CD8-positive, alpha-beta memory T cell (primary cell): ENCODE measurements at regions not wholly inside any gene's neighbourhood (a gene's known extent, or its start where the extent isn't known, plus 50 kb on each side); places are given as distances from the start of the nearest gene placed in this dataset.

Source experiments
- CTCF ChIA-PET: fragments of 350-600 bp; sonication (Branson Sonifier 250); formaldehyde crosslinking; loops from one replicate; lab custom pipeline; 2021; ENCODE audit warnings: antibody characterized with exemption; lab: Charles Lee
- POLR2A ChIA-PET: fragments of 350-600 bp; sonication (Branson Sonifier 250); formaldehyde crosslinking; loops from one replicate; lab custom pipeline; 2021; ENCODE audit warnings: antibody characterized with exemption; lab: Charles Lee
- DNase-seq, 5 donors: peaks; one replicate each; pipeline versions ENCODE4 v3.0.0 to v3.0.0-alpha.2; 2020 to 2022; ENCODE audit warnings: mixed read lengths in 1 of 5
- H3K27ac ChIP-seq: one replicate; pipeline ENCODE4 v1.7.0; 2013; ENCODE audit warnings: low read depth, mild to moderate bottlenecking, low read length, moderate library complexity
- H3K27me3 ChIP-seq: 2 replicates; pipeline ENCODE4 v1.7.0; 2013; ENCODE audit warnings: low read length, mild to moderate bottlenecking; ENCODE audit not compliant: insufficient read depth, poor library complexity, severe bottlenecking
- H3K36me3 ChIP-seq: 2 replicates; pipeline ENCODE4 v1.7.0; 2013; ENCODE audit warnings: mild to moderate bottlenecking, low read length, moderate library complexity; ENCODE audit not compliant: insufficient read depth
- H3K4me1 ChIP-seq: 2 replicates; pipeline ENCODE4 v1.7.0; 2013; ENCODE audit warnings: mild to moderate bottlenecking, low read length, moderate library complexity; ENCODE audit not compliant: insufficient read depth
- H3K4me3 ChIP-seq: 2 replicates; pipeline ENCODE4 v1.7.0; 2013; ENCODE audit warnings: mild to moderate bottlenecking, low read length
- H3K9me3 ChIP-seq: 2 replicates; pipeline ENCODE4 v1.7.0; 2013; ENCODE audit warnings: mild to moderate bottlenecking, low read length
- H3K27ac Mint-ChIP-seq, 8 donors: one replicate each; pipeline ENCODE4 v1.8.0; 2020 to 2021; ENCODE audit warnings: mixed read lengths in 8 of 8, mild to moderate bottlenecking in 6 of 8, inconsistent platforms in 3 of 8, moderate library complexity in 3 of 8
- H3K27me3 Mint-ChIP-seq, 2 donors: one replicate each; pipeline ENCODE4 v1.8.0; 2020 to 2021; ENCODE audit warnings: mixed read lengths in 2 of 2, mild to moderate bottlenecking in 1 of 2, moderate library complexity in 1 of 2
- H3K36me3 Mint-ChIP-seq, 3 donors: one replicate each; pipeline ENCODE4 v1.8.0; 2020 to 2021; ENCODE audit warnings: mixed read lengths in 3 of 3, inconsistent platforms in 1 of 3, mild to moderate bottlenecking in 1 of 3
- H3K4me1 Mint-ChIP-seq, 3 donors: one replicate each; pipeline ENCODE4 v1.8.0; 2020 to 2021; ENCODE audit warnings: mixed read lengths in 3 of 3, inconsistent platforms in 1 of 3, mild to moderate bottlenecking in 1 of 3
- H3K4me3 Mint-ChIP-seq, 7 donors: one replicate each; pipeline ENCODE4 v1.8.0; 2020 to 2021; ENCODE audit warnings: mixed read lengths in 7 of 7, mild to moderate bottlenecking in 6 of 7, moderate library complexity in 4 of 7, inconsistent platforms in 2 of 7
- H3K9me3 Mint-ChIP-seq, 5 donors: one replicate each; pipeline ENCODE4 v1.8.0; 2020 to 2022; ENCODE audit warnings: mixed read lengths in 5 of 5, mild to moderate bottlenecking in 3 of 5, moderate library complexity in 2 of 5, inconsistent platforms in 1 of 5

DNA sequence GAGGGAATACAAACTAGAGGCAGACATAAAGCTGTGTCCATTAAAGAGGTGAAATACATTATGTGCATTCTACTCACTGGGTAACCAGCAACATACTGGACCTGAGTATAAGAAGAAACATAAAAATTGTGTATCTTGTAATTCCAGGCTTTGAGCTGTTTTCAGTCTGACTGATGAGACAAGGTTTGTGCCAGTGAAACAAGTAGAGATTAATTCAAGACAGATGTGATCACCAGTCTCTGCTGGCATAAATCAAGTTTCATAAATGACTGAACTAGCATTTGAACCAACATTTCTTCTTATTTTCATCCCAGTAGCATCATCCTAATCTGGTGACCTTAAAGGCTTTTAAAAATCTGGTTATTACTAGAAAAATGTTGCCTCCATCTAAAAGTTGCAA, 108.8 kb upstream of the RPL38 start:
- H3K9me3 ChIP-seq: no peaks in the 10 kb centered on the region
- no peak overlapping the region for H3K27ac Mint-ChIP-seq
- DNase-seq: no peak
- H3K27me3 Mint-ChIP-seq: peaks cover 9 to 29% of the 10 kb centered on the region in 2 donors
- peaks cover 0 to 11% (median 3%) of the 10 kb centered on the region in 5 donors for H3K9me3 Mint-ChIP-seq
- no peaks in the 10 kb centered on the region for H3K4me1 Mint-ChIP-seq
- no peaks in the 10 kb centered on the region for H3K36me3 ChIP-seq
- H3K4me1 ChIP-seq: no peaks in the 10 kb centered on the region
- no peaks in the 10 kb centered on the region for H3K36me3 Mint-ChIP-seq
- H3K4me3 ChIP-seq: no peak overlapping the region
- CTCF ChIA-PET: no interaction called here
- no peaks in the 10 kb centered on the region for H3K27me3 ChIP-seq
- no peak overlapping the region for H3K27ac ChIP-seq
- H3K4me3 Mint-ChIP-seq: no peak overlapping the region
- POLR2A ChIA-PET: no interaction called here

GRCh38 chr17:74096456-74096855, 107.0 kb upstream of the RPL38 start:
- Mint-ChIP-seq H3K9me3 (peaks cover 0 to 7% (median 3%) of the 10 kb centered on the region in 5 donors), H3K27ac (no peak overlapping the region), H3K4me3 (no peak overlapping the region), H3K4me1 (no peaks in the 10 kb centered on the region), H3K36me3 (no peaks in the 10 kb centered on the region), H3K27me3 (peaks cover 10 to 30% of the 10 kb centered on the region in 2 donors)
- POLR2A ChIA-PET: no interaction called here
- Histone ChIP-seq H3K27ac (no peak overlapping the region), H3K9me3 (no peaks in the 10 kb centered on the region), H3K4me1 (no peaks in the 10 kb centered on the region), H3K4me3 (no peak overlapping the region), H3K36me3 (no peaks in the 10 kb centered on the region), H3K27me3 (no peaks in the 10 kb centered on the region)
- DNase-seq: no peak
- CTCF ChIA-PET: no interaction called here

DNA sequence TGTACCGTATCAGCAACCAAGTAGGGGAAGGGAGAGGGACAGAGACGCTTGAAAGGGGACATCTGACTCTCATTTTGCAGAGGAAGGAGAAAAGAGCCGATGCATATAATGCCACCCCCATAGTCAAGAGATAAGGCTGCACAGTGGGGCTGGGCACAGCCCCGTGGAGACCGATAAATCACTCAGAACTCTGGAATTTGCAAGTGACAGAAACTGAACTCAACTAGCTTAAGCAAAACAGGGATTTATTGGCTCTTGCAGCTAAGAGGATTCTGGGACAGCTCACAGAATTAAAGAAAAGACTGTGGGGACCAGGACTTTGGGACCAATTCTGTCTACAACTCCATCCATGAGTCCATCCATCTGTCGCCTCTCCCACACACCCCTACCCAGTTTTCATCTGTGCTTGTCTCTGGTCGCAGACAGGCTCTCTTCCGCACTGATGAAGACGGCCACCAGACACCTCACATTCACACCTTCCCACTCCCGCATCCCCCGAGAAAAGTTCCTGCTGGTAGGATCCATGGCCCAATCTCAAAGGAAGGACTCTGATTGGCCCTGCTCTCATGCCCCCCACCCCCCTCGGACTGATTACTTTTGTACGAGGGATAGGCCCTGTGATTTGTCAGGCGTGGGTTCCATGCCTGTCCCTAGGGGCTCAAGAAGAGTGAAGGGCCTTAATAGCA, 105.9 kb upstream of the RPL38 start:
- no peaks in the 10 kb centered on the region for H3K36me3 Mint-ChIP-seq
- H3K4me1 Mint-ChIP-seq: no peaks in the 10 kb centered on the region
- ChIA-PET POLR2A (no interaction called here), CTCF (no interaction called here)
- Histone ChIP-seq H3K36me3 (no peaks in the 10 kb centered on the region), H3K4me1 (no peaks in the 10 kb centered on the region), H3K4me3 (no peak overlapping the region), H3K27me3 (no peaks in the 10 kb centered on the region), H3K27ac (no peak overlapping the region), H3K9me3 (no peaks in the 10 kb centered on the region)
- no peak overlapping the region for H3K4me3 Mint-ChIP-seq
- H3K9me3 Mint-ChIP-seq: peaks cover 0 to 1% (median 0%) of the 10 kb centered on the region in 5 donors
- no peak for DNase-seq
- peaks cover 5 to 39% of the 10 kb centered on the region in 2 donors for H3K27me3 Mint-ChIP-seq
- no peak overlapping the region for H3K27ac Mint-ChIP-seq

GRCh38 chr17:74098136-74099024, 105.1 kb upstream of the RPL38 start:
- Mint-ChIP-seq H3K4me1 (no peaks in the 10 kb centered on the region), H3K27me3 (peaks cover 6 to 47% of the 10 kb centered on the region in 2 donors), H3K27ac (no peak overlapping the region), H3K36me3 (no peaks in the 10 kb centered on the region), H3K9me3 (peaks cover 0 to under 1% (median 0%) of the 10 kb centered on the region in 5 donors), H3K4me3 (no peak overlapping the region)
- POLR2A ChIA-PET: no interaction called here
- Histone ChIP-seq H3K36me3 (no peaks in the 10 kb centered on the region), H3K27ac (no peak overlapping the region), H3K9me3 (no peaks in the 10 kb centered on the region), H3K4me3 (no peak overlapping the region), H3K4me1 (no peaks in the 10 kb centered on the region), H3K27me3 (no peaks in the 10 kb centered on the region)
- CTCF ChIA-PET: no interaction called here
- DNase-seq: no peak

GRCh38 chr17:74099442-74100340, 103.8 kb upstream of the RPL38 start:
- no peak overlapping the region for H3K27ac ChIP-seq
- no peaks in the 10 kb centered on the region for H3K36me3 ChIP-seq
- ChIA-PET POLR2A (no interaction called here), CTCF (no interaction called here)
- no peak overlapping the region for H3K4me3 Mint-ChIP-seq
- H3K36me3 Mint-ChIP-seq: no peaks in the 10 kb centered on the region
- H3K27me3 ChIP-seq: no peaks in the 10 kb centered on the region
- H3K9me3 ChIP-seq: no peaks in the 10 kb centered on the region
- no peak for DNase-seq
- H3K9me3 Mint-ChIP-seq: no peaks in the 10 kb centered on the region
- peaks cover 6 to 45% of the 10 kb centered on the region in 2 donors for H3K27me3 Mint-ChIP-seq
- no peak overlapping the region for H3K27ac Mint-ChIP-seq
- H3K4me1 Mint-ChIP-seq: no peaks in the 10 kb centered on the region
- H3K4me3 ChIP-seq: no peak overlapping the region
- no peaks in the 10 kb centered on the region for H3K4me1 ChIP-seq

DNA sequence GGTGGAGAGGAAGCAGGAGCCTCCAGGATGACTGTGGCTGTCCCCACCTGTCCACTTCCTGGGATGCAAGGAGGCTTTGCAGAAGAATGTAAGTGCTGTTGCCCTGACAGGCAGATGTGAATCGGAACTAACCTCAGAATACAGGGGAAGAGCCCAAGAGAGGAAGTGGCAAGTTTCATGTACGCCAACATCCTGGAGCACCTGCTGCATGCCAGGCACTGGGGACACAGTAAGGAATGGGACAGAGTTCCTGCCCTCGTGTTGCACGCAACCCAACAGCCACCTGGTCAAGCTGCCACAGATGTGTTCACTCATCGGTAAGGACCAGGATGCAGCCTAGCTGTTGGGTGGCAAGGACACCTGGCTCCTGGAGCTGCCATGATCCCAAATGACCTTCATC, 98.6 kb upstream of the RPL38 start:
- no peak for DNase-seq
- H3K4me3 Mint-ChIP-seq: no peak overlapping the region
- H3K36me3 Mint-ChIP-seq: no peaks in the 10 kb centered on the region
- Histone ChIP-seq H3K4me1 (no peaks in the 10 kb centered on the region), H3K4me3 (no peak overlapping the region), H3K9me3 (no peaks in the 10 kb centered on the region), H3K27ac (no peak overlapping the region), H3K27me3 (no peaks in the 10 kb centered on the region), H3K36me3 (no peaks in the 10 kb centered on the region)
- ChIA-PET POLR2A (no interaction called here), CTCF (no interaction called here)
- no peaks in the 10 kb centered on the region for H3K4me1 Mint-ChIP-seq
- no peak overlapping the region for H3K27ac Mint-ChIP-seq
- peaks cover 9 to 64% of the 10 kb centered on the region in 2 donors for H3K27me3 Mint-ChIP-seq
- no peaks in the 10 kb centered on the region for H3K9me3 Mint-ChIP-seq

DNA sequence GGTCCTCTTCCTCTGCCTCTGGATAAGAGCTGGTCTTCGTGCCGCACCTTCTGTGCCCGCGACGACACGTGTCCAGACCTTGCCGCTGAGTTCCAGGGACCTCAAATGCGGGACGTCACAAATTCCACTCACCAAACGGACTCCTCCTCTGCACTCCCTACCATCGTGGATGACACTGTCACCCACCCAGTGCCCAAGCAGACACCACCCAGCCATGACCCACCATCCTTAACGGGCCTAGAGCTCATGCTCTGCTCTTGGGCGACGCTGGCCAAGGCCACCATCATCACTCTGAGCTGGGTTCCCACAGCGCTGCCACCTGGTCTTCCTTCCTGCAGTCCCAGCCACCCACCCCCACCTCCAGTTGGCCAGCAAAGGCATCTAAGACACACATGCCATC, 96.4 kb upstream of the RPL38 start:
- no peaks in the 10 kb centered on the region for H3K36me3 Mint-ChIP-seq
- no peak for DNase-seq
- Histone ChIP-seq H3K9me3 (no peaks in the 10 kb centered on the region), H3K36me3 (no peaks in the 10 kb centered on the region), H3K27me3 (no peaks in the 10 kb centered on the region), H3K27ac (no peak overlapping the region), H3K4me3 (no peak overlapping the region), H3K4me1 (no peaks in the 10 kb centered on the region)
- H3K27ac Mint-ChIP-seq: no peak overlapping the region
- peaks cover 8 to 57% of the 10 kb centered on the region in 2 donors for H3K27me3 Mint-ChIP-seq
- no peaks in the 10 kb centered on the region for H3K4me1 Mint-ChIP-seq
- CTCF ChIA-PET: interaction anchor here (0.7 kb wide), 2 partner anchors 99 to 192 kb away, joined by 3 read pairs; no protein-coding TSS in a partner anchor
- H3K9me3 Mint-ChIP-seq: peaks cover 0 to 4% (median 0%) of the 10 kb centered on the region in 5 donors
- no peak overlapping the region for H3K4me3 Mint-ChIP-seq
- POLR2A ChIA-PET: no interaction called here
